Ramos (cell line): ENCODE measurements at regions not wholly inside any gene's neighbourhood (a gene's known extent, or its start where the extent isn't known, plus 50 kb on each side); places are given as distances from the start of the nearest gene placed in this dataset.

ENCODE experiments used
- in situ Hi-C: fragments of 300-500 bp; cut with MboI; formaldehyde crosslinking; loops from one replicate; pipeline ENCODE4 v1.14.3; 2022; ENCODE audit warnings: low sequenced_read_pairs; ENCODE audit not compliant: unreplicated experiment

DNA sequence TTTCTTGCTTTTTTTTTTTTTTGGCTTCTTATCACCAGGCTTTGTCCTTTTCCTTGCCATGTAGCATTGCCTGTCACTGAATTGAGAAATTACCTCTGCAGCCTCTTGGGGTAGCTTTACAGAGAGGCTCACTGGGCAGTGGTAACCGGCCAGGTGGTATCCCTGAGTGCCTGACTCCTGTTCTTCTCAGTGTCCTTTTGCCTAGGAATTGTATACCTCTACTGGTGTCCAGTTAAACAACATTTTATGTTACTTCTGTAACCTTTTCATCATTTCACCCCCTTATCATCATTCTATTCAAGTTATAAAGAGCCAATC lies 523.9 kb downstream of the BCL11A start:
- in situ Hi-C loops = no loop called here

DNA sequence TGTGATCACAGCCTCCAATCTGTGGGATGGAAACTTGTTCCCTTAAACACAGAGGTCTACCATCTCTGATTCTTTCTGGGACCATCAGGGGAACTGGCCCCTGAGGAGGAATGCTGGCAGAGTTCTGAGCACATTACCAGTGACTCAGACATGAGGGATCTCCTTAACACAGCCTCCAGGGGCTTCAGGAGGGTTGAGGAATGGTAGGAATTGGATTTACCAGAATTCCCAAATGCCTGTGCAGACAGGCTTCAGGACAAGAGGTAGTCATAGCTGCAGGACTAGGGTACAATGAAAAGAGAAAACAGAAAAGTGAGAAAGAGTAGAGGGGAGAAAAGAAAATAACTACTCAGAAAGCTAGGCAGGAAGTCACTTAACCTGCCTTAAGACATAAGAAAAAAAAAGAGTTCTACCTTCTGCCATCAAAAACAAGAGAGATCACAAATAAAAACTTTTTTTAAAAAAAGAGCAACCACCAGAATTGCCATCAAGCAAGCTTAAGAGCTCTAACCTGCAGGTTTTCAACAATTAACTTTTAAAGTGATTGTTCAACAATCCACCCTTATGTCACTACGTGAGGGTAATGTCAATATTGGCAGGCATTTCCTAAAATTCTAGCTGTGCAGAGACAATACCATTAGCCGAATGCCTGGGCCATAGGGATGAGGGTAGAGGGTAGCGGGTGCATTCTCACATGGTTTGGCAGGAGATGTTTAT lies 524.4 kb downstream of the BCL11A start:
- in situ Hi-C loops = no loop called here

DNA sequence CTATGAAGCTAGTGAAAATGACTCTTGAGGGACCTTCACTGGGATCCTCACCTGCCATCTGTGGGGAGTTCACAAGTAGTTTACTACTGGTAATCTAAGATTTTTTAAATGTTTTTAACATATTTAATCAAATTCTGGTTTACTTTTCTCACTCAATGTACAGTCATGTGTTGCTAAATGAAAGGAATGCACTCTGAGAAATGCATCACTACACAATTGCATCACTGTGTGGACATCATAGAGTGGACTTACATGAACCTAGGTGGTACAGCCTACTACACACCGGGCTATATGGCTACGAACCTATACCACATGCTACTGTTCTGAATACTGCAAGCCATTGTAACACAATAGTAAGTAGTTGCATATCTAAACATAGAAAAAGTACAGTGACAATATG lies 528.0 kb downstream of the BCL11A start:
- in situ Hi-C loops = no loop called here

DNA sequence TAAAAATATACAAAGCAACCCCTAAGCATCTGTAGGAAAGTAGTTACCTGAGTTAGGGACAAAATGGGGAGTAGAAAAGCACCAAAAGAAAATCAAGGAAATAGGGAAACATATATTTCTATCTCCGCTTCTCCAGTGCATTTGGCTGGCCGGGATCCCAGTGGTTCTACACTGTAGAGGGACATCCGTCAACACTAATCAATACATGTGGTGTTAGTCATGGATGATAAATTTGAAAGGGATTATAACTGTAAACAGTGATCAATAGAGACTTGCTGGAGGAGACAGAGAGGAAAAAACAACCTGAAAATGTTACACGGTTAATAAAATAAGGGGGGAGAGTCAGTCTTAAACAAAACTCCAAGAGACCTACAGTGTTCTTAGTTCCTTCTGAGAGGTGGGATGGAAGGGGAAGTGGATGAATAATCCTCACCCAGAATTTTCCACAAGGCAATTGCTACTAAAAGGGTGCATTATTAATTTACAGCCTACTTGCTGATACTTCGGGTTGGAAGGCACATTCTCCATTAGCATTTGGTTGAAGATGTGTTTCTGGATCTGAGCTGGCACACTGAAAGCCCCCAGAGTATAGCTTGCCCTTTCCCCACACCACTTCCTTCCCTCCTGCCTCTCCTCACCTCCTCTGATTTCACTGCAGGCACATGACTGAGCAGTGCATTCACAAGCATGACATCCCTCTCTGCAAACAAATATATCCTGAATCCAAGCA lies 530.0 kb downstream of the BCL11A start:
- in situ Hi-C loops = no loop called here

DNA sequence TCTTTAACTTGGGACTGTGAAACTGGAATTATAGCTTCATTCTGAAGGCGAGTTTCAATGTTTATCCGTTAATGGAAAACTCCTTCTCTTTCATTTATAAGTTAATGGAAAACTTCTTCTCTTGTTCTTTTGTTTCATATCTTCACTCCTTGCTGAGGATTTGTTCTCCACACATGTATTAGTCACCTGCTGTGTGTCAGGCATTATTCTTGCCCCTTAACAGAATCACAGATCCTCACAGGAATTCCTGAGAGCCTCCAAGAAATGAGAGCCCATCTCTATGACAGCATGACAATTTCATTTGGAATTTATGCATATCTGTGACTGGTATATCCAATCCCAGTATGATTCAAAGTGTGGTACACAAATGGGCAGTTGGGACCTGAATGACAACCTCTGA lies 545.8 kb downstream of the BCL11A start:
- in situ Hi-C loops = no loop called here

DNA sequence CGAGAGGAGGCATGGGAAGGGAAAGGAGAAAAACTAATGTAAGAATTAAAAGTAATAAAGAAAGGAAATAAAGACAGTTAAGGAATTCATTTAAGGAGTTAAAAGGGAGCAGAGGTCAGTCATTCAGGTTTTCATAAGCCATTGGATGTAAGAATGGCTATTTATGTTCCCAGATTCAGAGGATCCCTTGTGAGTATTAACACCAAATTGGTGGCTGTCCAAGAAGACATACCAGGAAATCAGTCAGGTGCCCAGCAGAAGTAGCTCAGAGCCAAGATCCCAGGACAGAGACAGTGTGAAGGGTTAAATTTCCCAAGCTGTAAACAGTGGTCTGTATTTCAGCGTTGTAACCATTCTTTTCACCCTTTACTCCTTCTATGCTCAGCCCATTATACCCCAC lies 550.4 kb downstream of the BCL11A start:
- in situ Hi-C loops = no loop called here

DNA sequence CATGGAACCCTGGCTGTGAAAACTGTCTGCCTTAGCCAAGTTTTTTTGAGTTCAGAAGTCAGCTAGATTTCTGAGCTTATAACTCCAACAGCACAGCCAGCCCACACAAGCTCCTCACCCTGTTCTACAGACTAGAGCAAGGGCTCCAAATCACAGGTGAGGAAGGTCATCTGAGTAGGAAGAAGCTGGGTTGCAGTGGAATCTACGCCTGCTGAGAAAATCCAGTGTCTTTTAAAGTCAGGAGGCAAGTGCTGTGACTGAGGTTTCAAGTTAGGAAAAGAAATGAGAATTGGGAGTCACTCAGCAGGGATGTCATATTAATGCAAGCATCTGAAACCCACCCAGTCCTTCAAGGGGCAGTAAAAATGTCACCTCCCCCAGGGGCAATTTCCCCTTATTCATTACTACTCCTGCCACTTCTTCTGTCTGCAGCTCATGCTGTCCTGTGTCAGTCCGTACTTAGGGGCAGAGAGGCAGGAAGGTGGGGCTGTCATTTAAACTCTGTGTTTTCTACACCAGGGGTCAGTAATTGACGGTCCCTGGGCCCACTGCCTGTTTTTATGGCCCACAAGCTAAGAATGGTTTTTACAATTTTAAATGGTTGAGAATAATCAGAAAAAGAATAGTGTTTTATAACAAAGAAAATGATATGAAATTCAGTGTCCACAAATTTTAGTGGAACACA lies 551.1 kb downstream of the BCL11A start:
- in situ Hi-C loops = no loop called here

DNA sequence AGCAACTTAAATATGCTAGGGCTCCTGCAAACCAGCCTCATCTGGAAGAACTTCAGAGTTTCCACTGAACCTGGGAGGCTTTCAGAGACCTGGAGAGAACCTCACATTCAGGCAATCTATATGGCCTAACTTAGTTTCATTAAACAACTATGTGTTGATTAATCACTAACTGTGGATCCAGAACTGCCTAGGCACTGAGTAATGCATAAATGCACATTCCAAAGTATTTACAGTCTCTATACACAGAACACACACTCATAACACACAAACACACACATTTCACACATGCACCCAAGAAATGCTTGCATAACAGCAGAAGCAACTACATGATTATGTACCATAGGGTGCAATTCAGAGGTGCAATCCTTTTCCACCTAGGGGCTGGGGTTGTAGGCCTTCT lies 552.8 kb downstream of the BCL11A start:
- in situ Hi-C loops = no loop called here

DNA sequence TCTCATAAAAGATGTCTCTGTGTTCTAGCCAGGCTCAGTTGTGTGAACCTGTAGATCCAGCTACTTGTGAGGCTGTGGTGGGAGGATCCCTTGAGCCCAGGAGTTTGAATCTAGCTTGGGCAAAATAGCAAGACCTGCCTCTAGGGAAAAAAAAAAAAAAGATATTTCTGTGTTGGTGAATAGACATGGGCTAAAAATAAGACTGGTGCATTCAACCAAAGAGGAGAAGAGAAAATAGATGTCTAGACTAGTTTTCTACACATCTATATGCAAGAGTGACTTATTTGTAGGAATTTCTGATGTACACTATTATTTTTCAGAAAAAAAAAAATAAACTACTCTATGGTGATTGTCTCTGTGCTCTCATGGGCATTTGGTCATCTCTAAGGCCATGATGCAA lies 555.1 kb downstream of the BCL11A start:
- in situ Hi-C loops = no loop called here

DNA sequence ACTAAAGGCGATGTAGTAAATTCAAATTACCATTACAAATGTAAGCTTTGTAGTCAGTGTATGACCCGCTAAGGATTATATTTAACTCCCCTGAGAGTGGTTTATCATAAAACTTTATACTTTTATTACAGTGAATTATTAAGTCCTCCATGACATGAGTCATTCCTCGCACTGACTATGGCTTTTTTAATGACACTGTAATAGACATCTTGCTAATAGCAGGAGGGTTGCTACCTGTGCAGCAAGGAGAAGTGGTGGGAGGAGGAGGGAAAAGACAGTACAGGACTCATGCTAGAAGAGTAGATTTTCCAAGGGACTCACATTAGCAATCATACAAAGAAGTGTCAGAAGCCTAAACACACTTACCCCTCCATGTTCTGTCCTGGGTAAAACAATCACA lies 556.1 kb downstream of the BCL11A start:
- in situ Hi-C loops = no loop called here

DNA sequence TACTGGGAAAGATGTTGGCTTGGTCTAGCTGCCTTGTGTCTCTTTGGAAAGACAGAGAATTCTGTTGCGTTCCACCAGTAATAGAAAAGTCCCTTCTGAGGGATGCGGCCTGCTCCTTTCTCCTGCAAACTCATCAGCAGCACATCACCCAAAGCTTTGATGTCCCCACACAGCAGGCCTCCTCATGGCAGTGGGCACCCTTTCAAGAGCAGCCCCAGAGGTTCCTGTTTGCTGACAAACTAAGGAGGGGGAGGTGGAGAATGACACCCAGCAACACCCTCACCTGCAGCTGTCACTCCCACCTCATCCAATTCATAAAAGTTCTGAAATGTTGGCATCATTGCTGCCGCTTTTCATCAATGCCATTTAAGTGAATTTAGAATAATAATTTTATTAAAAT lies 556.6 kb downstream of the BCL11A start:
- in situ Hi-C loops = no loop called here

DNA sequence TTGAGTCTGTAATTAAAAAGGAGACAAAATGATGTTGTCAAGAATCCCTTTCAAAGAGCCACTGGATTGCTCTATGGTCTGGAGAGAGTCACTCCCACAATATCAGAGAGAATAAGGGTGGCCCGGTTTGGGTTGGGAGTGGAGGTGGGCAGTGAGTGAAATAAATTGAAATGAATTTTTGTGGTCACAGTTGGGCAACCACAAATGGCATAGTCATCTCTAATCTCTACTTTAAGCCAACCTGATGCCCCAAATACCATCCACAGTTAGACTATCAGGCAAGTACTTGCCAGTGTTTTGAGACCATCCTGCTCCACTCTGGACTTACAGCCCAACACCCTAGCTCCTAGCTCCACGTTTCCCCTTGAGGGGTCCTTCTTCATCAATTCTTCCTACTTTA lies 559.7 kb downstream of the BCL11A start:
- in situ Hi-C loops = no loop called here

DNA sequence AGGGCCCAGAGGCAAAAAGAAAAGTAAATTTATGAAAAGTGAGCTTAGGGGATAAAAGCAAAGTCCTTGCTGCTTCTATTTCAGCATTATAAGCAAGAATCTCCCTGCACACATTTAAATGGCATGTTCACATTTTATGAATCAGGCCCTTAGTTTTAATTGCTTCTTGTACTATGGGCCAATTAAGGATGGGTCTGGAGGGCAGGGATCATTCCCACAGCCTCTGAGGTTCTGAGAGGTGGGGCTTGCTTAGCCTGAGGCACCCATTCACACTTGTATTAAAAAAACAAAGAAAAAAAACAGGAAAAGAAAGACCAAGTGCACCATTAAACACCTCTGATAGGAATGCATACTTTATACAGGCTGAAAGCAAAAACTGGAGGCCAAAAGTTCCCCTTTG lies 565.1 kb downstream of the BCL11A start:
- in situ Hi-C loops = no loop called here

DNA sequence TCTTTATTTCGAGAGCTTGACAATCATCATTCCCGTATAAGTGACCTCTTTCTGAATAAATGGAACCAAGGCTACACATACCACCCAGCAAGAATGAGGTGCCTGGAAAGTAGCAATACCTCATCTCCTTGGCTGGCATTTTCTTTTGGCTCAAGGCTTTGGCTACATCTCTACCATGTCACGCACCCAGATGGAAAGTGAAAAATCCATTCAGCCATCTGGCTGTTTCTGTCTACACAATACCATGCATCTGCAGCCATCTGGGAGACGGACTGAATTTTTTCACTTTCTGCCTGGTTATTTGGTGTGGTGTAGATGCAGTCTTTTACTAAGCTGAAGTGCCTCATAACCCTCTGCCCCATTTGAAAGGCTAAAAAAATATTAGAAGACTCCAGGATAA lies 566.9 kb downstream of the BCL11A start:
- in situ Hi-C loops = no loop called here

DNA sequence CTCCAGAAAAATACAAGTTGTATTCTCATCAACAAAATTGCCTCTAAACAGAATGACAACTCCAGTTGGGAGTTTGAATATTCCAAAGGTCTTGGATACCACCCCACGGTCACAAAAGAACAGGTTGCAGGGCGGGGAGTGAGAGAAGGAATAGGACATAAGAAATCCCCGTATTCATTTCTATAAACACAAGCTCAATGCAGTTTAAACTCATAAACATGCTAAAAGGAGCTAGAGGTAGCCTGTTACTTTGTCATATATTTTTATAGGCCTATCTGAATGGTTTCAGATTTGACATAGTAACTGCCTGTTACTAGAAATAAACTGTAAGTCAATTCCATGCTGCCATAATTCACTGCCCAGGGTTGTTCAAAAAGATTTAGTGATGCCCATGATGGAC lies 567.5 kb downstream of the BCL11A start:
- in situ Hi-C loops = no loop called here

DNA sequence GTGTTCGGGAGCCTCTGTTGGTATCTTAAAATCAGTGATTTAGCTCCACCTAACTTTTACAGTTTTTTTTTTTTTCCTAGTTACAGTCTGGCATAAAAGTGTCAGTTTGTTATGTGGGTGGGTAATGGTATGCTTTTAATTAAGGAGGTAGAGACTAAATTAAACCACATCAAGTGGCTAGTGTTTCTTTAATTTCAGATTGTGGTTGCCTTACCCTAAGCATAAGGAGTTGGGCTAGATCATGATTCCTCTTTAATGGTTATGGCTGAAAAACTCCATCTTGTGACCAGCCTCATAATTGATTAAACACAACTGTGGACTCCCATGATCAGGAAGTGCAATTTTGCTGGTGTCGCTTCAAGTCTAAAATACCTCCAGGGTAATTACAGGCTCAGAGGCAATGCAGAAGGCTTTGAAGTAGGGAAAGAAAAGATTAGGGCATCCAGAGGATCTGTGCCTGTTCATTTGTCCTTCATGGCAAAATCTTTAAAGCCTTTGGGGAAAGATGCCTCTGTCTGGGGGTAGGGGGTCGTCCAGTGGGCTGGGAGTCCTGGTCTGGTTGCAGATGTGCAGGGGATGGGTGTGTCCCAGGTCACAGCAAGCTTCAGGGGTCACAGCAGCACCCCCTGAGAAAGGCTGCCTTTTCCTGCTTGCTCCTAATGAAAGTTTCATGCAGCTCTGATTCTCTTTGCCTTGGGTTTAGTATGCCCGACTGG lies 579.2 kb downstream of the BCL11A start:
- in situ Hi-C loops = no loop called here

DNA sequence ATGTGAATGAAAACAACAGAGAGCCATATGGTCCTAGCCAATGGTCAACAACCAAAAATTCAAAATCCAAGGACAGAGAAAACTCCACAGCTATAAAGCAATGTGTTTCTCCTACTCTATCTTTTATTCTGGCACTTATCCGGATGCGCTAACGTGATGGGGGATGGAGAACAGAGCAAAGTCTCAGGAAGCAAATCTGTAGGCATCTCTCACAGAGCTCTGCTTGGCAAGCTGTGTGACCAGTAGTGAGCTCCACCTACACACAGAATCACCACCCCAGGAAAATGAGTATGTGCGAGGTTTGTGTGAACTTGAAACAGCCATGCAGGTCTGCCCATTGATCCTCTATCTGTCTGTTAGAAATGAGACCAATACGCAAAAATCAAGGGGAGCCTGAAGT lies 584.3 kb downstream of the BCL11A start:
- in situ Hi-C loops = no loop called here

DNA sequence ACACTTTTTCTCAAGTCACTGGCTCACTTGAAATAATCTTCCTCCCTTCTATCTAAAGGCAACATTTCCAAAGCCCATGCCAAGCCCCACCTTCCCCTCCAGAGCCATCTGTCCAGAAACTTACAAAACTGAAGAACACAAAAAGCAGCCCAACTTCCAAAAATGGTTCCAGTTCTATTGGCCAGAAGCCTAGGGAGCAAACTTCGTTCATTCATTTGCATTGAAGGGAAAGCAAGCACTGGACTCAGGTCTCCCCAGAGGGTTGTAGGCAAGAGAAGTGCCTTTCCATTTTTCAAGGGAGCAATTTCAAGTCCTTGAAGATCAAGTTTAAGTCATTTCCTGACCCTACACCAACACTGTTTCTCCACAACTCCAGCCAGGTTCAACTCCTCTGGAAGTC lies 585.0 kb downstream of the BCL11A start:
- in situ Hi-C loops = no loop called here

DNA sequence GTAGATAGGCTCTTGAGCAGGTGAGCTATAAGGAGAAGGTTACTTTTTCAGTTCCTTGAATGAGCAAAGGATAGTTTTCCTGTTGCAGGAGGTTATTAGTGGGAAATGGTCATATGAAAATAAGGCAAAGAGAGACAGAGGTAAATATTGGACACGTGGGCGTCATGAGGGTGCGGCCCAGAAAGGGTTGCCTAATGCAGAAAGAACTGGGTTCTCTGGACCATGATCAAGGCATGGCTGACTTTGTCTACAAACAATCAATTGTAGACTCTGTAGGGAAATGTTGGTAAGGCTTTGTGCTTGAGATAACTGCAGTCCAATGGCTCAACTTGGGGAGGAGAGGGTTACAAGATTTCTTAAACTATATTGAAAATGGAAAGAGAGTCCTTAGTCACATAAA lies 585.8 kb downstream of the BCL11A start:
- in situ Hi-C loops = no loop called here

DNA sequence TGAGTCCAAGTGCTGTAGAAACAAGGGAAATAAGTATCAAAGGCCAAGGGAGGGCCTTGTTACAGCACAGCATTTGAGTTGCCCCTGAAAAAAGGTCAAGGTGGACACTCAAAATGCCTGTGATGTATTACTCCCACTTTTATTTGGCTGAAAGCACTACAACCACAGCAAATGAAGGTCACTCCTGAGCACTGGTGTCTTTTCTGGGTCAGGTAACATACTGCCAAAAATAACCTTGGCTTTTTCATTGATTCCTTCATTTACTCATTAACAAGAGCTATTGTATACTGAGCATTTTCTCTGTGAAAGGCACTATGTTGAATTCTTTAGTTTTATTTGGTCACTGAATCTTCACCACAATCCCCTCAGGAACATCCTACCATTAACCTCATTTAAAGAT lies 590.3 kb downstream of the BCL11A start:
- in situ Hi-C loops = no loop called here

DNA sequence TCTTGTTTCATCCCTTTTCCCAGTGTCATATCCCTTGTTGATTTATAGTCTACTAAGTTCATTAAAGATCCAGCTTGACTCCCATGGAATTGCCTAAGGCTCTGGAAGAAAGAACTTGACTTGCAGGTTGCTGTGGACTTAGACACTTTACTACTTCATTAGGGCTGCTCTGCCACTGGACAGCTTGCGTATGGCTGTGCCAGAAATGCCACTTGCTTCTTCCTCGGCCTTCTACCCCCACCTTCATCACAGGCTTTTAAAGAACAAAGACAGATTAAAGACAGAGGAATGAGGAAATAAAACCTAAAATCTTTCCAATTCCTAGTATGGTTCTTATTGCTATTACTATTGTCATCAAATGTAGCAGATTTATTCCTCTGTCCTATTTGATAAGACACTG lies 591.7 kb downstream of the BCL11A start:
- in situ Hi-C loops = no loop called here
